ENCODE measurements at regions not wholly inside any gene's neighbourhood (a gene's known extent, or its start where the extent isn't known, plus 50 kb on each side); places are given as distances from the start of the nearest gene placed in this dataset.

DNA sequence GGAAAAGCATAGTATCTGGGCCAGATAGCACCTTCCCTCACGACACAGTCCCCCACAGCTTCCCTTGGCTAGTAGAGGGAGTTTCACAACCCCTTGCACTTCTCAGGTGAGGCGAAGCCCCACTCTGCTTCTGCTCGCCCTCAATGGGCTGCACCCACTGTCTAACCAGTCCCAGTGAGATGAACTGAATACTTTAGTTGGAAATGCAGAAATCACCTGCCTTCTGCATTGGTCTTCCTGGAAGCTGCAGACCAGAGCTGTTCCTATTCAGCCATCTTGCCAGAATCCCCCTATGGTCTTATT is 243.2 kb upstream of the FAM78B start:
- TF ChIP-seq, protein P1, sequence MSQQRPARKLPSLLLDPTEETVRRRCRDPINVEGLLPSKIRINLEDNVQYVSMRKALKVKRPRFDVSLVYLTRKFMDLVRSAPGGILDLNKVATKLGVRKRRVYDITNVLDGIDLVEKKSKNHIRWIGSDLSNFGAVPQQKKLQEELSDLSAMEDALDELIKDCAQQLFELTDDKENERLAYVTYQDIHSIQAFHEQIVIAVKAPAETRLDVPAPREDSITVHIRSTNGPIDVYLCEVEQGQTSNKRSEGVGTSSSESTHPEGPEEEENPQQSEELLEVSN (IDR thresholded peaks at IDR 0.05): no peak
- TF ChIP-seq CHD2 (IDR thresholded peaks at IDR 0.05; ENCODE audit: low read length) (no peak), CTCF (IDR thresholded peaks at IDR 0.05; ENCODE audit: control extremely low read depth in 1 of 3, insufficient read depth in 1 of 3, low read depth in 1 of 3, low read length in 3 of 3) (no peak), EZH2 (IDR thresholded peaks at IDR 0.05; ENCODE audit: low read depth, low read length, severe bottlenecking) (no peak), EP300 (IDR thresholded peaks at IDR 0.05; ENCODE audit: borderline replicate concordance in 1 of 2, low read depth in 2 of 2, low read length in 2 of 2) (no peak), CTBP2 (IDR thresholded peaks at IDR 0.05; ENCODE audit: borderline replicate concordance, insufficient read depth, insufficient read length, low read length) (no peak), POLR2AphosphoS5 (IDR thresholded peaks at IDR 0.05; ENCODE audit: low read depth, low read length) (no peak), RXRA (IDR thresholded peaks at IDR 0.05; ENCODE audit: insufficient read depth, low read depth, low read length) (no peak), CEBPB (IDR thresholded peaks at IDR 0.05; ENCODE audit: low read depth, low read length) (no peak), POLR2A (IDR thresholded peaks at IDR 0.05; ENCODE audit: control extremely low read depth in 1 of 2, low read depth in 2 of 2, low read length in 2 of 2) (no peak), YY1 (IDR thresholded peaks at IDR 0.05; ENCODE audit: low read depth, low read length) (no peak), MAX (IDR thresholded peaks at IDR 0.05) (no peak), TEAD4 (IDR thresholded peaks at IDR 0.05; ENCODE audit: low read depth, low read length) (no peak), SRF (IDR thresholded peaks at IDR 0.05; ENCODE audit: low read depth, low read length) (no peak)

Measured in H1 (cell line).